HL-60 (cell line): ENCODE measurements at regions not wholly inside any gene's neighbourhood (a gene's known extent, or its start where the extent isn't known, plus 50 kb on each side); places are given as distances from the start of the nearest gene placed in this dataset.

ENCODE experiments used
- DNase-seq, 2 experiments: peaks; one replicate each; pipeline ENCODE4 v3.0.0-alpha.2; 2010 to 2020; ENCODE audit warnings: low read depth in 1 of 2, low spot score in 1 of 2
- H3K27ac ChIP-seq: fragments of 250-450 bp; sonication (Bioruptor Pico); replicated peaks from 2 replicates; pipeline ENCODE4 v1.5.1; 2020; ENCODE audit warnings: mild to moderate bottlenecking, moderate library complexity
- H3K27me3 ChIP-seq: fragments of 250-450 bp; sonication (Bioruptor Pico); 2 replicates; pipeline ENCODE4 v1.5.1; 2021; ENCODE audit warnings: mild to moderate bottlenecking, moderate library complexity; ENCODE audit not compliant: insufficient read depth, poor library complexity, severe bottlenecking
- H3K4me3 ChIP-seq: replicated peaks from 2 replicates; pipeline ENCODE4 v1.5.1; 2011; ENCODE audit warnings: mild to moderate bottlenecking, control low read depth, low read length; ENCODE audit not compliant: insufficient read depth
- GABPA ChIP-seq: IDR thresholded peaks from 2 replicates; pipeline ENCODE4 v1.6.1; 2012; ENCODE audit warnings: low read depth
- POLR2AphosphoS5 ChIP-seq: IDR thresholded peaks from 2 replicates; pipeline ENCODE4 v1.6.1; 2012; ENCODE audit warnings: low read depth
- SPI1 ChIP-seq: IDR thresholded peaks from 2 replicates; pipeline ENCODE4 v1.6.1; 2012; ENCODE audit warnings: low read depth, mild to moderate bottlenecking, borderline replicate concordance
- TF ChIP-seq, protein P1 (sequence below): IDR thresholded peaks from one replicate; pipeline ENCODE4 v1.5.1; 2011; ENCODE audit warnings: low read length, control low read depth, inconsistent platforms; ENCODE audit not compliant: insufficient read depth
- TF ChIP-seq, protein P2 (sequence below): IDR thresholded peaks from 2 replicates; pipeline ENCODE4 v1.6.1; 2012; ENCODE audit warnings: low read depth; ENCODE audit not compliant: insufficient replicate concordance

GRCh38 chr5:53355316-53355715 is 125.1 kb upstream of the FST start:
- Histone ChIP-seq H3K27me3 (no peaks in the 10 kb centered on the region), H3K27ac (no peak overlapping the region), H3K4me3 (no peak overlapping the region)
- no peak for DNase-seq
- TF ChIP-seq GABPA (no peak), SPI1 (no peak), POLR2AphosphoS5 (no peak)
- TF ChIP-seq, protein P1, sequence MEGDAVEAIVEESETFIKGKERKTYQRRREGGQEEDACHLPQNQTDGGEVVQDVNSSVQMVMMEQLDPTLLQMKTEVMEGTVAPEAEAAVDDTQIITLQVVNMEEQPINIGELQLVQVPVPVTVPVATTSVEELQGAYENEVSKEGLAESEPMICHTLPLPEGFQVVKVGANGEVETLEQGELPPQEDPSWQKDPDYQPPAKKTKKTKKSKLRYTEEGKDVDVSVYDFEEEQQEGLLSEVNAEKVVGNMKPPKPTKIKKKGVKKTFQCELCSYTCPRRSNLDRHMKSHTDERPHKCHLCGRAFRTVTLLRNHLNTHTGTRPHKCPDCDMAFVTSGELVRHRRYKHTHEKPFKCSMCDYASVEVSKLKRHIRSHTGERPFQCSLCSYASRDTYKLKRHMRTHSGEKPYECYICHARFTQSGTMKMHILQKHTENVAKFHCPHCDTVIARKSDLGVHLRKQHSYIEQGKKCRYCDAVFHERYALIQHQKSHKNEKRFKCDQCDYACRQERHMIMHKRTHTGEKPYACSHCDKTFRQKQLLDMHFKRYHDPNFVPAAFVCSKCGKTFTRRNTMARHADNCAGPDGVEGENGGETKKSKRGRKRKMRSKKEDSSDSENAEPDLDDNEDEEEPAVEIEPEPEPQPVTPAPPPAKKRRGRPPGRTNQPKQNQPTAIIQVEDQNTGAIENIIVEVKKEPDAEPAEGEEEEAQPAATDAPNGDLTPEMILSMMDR, result no peak
- TF ChIP-seq, protein P2, sequence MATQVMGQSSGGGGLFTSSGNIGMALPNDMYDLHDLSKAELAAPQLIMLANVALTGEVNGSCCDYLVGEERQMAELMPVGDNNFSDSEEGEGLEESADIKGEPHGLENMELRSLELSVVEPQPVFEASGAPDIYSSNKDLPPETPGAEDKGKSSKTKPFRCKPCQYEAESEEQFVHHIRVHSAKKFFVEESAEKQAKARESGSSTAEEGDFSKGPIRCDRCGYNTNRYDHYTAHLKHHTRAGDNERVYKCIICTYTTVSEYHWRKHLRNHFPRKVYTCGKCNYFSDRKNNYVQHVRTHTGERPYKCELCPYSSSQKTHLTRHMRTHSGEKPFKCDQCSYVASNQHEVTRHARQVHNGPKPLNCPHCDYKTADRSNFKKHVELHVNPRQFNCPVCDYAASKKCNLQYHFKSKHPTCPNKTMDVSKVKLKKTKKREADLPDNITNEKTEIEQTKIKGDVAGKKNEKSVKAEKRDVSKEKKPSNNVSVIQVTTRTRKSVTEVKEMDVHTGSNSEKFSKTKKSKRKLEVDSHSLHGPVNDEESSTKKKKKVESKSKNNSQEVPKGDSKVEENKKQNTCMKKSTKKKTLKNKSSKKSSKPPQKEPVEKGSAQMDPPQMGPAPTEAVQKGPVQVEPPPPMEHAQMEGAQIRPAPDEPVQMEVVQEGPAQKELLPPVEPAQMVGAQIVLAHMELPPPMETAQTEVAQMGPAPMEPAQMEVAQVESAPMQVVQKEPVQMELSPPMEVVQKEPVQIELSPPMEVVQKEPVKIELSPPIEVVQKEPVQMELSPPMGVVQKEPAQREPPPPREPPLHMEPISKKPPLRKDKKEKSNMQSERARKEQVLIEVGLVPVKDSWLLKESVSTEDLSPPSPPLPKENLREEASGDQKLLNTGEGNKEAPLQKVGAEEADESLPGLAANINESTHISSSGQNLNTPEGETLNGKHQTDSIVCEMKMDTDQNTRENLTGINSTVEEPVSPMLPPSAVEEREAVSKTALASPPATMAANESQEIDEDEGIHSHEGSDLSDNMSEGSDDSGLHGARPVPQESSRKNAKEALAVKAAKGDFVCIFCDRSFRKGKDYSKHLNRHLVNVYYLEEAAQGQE, result no peak

DNA sequence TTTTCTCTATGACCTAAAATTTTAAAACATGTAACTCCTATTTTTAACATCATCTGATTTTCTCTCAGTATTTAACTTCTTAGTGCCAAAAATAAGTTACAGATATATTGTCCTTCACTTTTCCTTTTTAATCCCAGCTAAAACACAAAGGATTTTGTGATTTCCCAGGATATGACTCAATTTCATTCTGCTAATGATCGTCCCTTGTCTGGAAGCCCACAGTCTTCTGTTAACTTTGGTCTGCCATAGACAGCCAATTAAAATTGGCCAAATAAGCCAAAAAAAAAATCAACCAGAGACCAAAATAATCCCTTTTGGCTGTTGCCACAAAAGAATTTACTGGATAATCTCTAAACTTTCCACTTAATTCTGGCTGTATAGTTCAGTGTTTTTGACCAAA is 124.5 kb upstream of the FST start:
- TF ChIP-seq POLR2AphosphoS5, result no peak
- no peak for TF ChIP-seq GABPA
- TF ChIP-seq, protein P1, result no peak
- no peak overlapping the region for H3K27ac ChIP-seq
- no peak overlapping the region for H3K4me3 ChIP-seq
- no peak for DNase-seq
- no peaks in the 10 kb centered on the region for H3K27me3 ChIP-seq

GRCh38 chr5:53357439-53357838 is 123.0 kb upstream of the FST start:
- no peak for DNase-seq
- H3K27me3 ChIP-seq, result no peaks in the 10 kb centered on the region
- no peak overlapping the region for H3K4me3 ChIP-seq
- TF ChIP-seq, protein P2, result no peak
- TF ChIP-seq POLR2AphosphoS5, result no peak
- TF ChIP-seq GABPA, result no peak
- TF ChIP-seq SPI1, result no peak
- TF ChIP-seq, protein P1, result no peak
- H3K27ac ChIP-seq, result no peak overlapping the region

- Histone ChIP-seq H3K27me3 (no peaks in the 10 kb centered on the region), H3K4me3 (no peak overlapping the region), H3K27ac (no peak overlapping the region)
- TF ChIP-seq GABPA (no peak), POLR2AphosphoS5 (no peak), SPI1 (no peak)
- TF ChIP-seq, protein P1, result no peak
- TF ChIP-seq, protein P2, result no peak
- no peak for DNase-seq
These were observed 121.6 kb upstream of the FST start for GRCh38 chr5:53358794-53359193.
